GM13976 (cell line): ENCODE measurements at regions not wholly inside any gene's neighbourhood (a gene's known extent, or its start where the extent isn't known, plus 50 kb on each side); places are given as distances from the start of the nearest gene placed in this dataset.

Experiments used
- DNase-seq: peaks from one replicate; pipeline ENCODE4 v3.0.0; 2012; ENCODE audit warnings: low spot score
- in situ Hi-C: fragments of 300-500 bp; cut with MboI; formaldehyde crosslinking; loops from one replicate; pipeline ENCODE4 v1.12.0; 2022; ENCODE audit warnings: low sequenced_read_pairs, mixed read lengths, inconsistent platforms; ENCODE audit not compliant: unreplicated experiment
- TF ChIP-seq, protein P1 (sequence below): IDR thresholded peaks from 2 replicates; pipeline ENCODE4 v1.5.1; 2012; ENCODE audit warnings: borderline replicate concordance, mild to moderate bottlenecking; ENCODE audit not compliant: insufficient read depth; ENCODE audit errors: extremely low read depth, missing control alignments, control extremely low read depth

- DNase-seq: no peak
- TF ChIP-seq, protein P1, sequence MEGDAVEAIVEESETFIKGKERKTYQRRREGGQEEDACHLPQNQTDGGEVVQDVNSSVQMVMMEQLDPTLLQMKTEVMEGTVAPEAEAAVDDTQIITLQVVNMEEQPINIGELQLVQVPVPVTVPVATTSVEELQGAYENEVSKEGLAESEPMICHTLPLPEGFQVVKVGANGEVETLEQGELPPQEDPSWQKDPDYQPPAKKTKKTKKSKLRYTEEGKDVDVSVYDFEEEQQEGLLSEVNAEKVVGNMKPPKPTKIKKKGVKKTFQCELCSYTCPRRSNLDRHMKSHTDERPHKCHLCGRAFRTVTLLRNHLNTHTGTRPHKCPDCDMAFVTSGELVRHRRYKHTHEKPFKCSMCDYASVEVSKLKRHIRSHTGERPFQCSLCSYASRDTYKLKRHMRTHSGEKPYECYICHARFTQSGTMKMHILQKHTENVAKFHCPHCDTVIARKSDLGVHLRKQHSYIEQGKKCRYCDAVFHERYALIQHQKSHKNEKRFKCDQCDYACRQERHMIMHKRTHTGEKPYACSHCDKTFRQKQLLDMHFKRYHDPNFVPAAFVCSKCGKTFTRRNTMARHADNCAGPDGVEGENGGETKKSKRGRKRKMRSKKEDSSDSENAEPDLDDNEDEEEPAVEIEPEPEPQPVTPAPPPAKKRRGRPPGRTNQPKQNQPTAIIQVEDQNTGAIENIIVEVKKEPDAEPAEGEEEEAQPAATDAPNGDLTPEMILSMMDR: no peak
- in situ Hi-C loops: no loop called here
Observed at GRCh38 chr11:127766734-127767133, 766.2 kb upstream of the KIRREL3 start.

DNA sequence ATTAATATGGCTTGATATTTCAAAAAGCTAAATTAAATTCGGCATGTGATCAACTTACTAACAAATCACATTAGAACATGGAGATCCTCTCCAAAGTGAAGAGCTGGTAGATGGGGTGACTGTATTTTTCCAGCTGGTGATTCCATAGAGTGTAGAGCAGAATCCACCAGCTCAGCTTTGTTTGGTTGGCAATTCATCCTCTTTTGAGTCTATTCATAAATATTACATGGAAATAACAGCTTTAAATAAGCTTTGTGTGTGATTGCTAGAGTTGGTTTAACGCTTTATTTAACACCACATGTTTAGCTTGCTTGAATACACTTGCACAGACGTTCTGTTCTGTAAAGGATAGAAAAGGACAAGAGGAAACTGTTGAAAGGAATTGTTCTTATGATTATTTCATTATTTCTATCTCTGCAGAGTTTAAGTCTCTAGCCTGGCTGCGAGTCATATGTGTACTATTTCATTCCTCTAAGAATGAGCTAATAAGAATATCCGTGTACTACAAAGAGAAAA lies 738.3 kb upstream of the KIRREL3 start:
- TF ChIP-seq, protein P1: no peak
- DNase-seq: no peak
- in situ Hi-C loops: no loop called here

DNA sequence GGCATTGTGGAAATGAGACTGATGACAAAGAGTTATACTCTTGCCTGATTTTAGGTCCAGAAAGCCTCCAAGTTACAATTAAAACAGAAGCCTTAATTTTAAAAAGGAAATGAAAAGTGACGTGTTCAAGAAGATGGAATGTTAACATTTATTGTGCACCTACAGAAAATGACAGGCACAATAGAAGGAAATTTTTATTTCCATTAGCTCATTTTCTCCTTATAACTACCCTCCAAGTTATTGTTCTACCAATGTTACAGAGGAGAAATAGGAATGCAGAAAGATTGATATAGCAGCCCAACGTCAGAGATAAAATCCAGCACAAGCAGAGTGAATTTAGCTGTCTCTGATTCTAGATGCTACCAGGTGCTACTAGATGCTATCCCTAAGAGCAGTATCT lies 736.9 kb upstream of the KIRREL3 start:
- in situ Hi-C loops: no loop called here
- TF ChIP-seq, protein P1: no peak
- DNase-seq: no peak

GRCh38 chr11:127733552-127733951 lies 733.0 kb upstream of the KIRREL3 start:
- TF ChIP-seq, protein P1: no peak
- in situ Hi-C loops: no loop called here
- no peak for DNase-seq

DNA sequence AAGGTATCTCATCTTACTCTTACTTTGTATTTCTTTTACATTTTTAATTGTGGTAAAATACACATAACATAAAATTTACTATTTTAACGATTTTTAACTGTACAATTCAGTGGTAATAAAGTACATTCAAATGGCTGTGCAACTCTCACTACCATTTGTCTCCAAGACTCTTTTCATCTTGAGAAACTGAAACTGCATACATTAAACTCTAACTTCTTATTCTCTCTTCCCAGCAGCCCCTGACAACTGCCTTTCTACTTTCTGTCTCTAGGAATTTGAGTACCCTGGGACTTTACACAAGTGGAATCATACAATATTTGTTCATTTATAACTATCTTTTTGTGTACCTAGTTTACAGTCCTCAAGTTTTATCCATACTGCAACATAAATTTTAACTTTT lies 725.8 kb upstream of the KIRREL3 start:
- no peak for DNase-seq
- TF ChIP-seq, protein P1: no peak
- in situ Hi-C loops: no loop called here

DNA sequence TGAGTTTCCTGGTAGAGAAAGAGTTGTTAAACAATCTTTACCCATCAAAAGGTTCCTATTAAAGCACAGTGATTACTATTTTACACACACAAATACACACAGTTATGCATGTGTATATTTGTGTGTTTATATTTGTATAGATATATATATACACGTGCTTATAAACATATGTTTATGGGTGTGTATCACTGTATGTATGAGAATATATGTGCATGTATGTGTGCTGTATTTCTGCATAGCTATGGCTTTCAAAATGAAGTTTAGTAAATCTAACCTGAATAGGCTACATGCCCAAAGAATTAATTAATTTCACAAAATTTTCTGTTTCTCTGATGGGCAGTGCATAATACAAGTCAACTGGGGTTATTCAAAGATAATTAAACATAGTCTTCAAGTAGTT lies 723.1 kb upstream of the KIRREL3 start:
- in situ Hi-C loops: no loop called here
- DNase-seq: no peak
- TF ChIP-seq, protein P1: no peak

- TF ChIP-seq, protein P1: no peak
- DNase-seq: no peak
- in situ Hi-C loops: no loop called here
Observed at GRCh38 chr11:127713226-127713625, 712.7 kb upstream of the KIRREL3 start.
